IMR-90 (cell line): ENCODE measurements at regions not wholly inside any gene's neighbourhood (a gene's known extent, or its start where the extent isn't known, plus 50 kb on each side); places are given as distances from the start of the nearest gene placed in this dataset.

Experiments
- ATAC-seq: fragments of 200-7000 bp; cut with Tn5 transposase; 2 replicates; pipeline ENCODE4 v1.9.1; 2020; ENCODE audit warnings: low read depth, mild to moderate bottlenecking, moderate library complexity
- BruUV-seq: library from RNA; stranded (reverse); fragments of 400-500 nt; replicated peaks from 2 replicates; lab custom pipeline; 2021; lab: Mats Ljungman, UMichigan
- CTCF ChIA-PET: fragments of 300-600 bp; formaldehyde crosslinking; extraction: SDS; loops from one replicate; lab custom pipeline; 2021; ENCODE audit warnings: antibody characterized with exemption; lab: Yijun Ruan, JAX
- POLR2A ChIA-PET: fragments of 300-600 bp; sonication (Branson Sonifier 250); formaldehyde crosslinking; loops from one replicate; lab custom pipeline; 2022; ENCODE audit warnings: antibody characterized with exemption; ENCODE audit not compliant: unreplicated experiment; lab: Charles Lee
- DNase-seq: peaks from one replicate; pipeline ENCODE4 v3.0.0; 2013
- H2AFZ ChIP-seq: replicated peaks from 2 replicates; pipeline ENCODE3; 2013; ENCODE audit warnings: low read length, mild to moderate bottlenecking; ENCODE audit not compliant: poor library complexity
- H2AK5ac ChIP-seq: 2 replicates; pipeline ENCODE4 v1.6.1; 2013; ENCODE audit warnings: low read depth, low read length, inconsistent platforms
- H2AK9ac ChIP-seq: replicated peaks from 2 replicates; pipeline ENCODE3; 2013; ENCODE audit warnings: mild to moderate bottlenecking, low read depth, low read length, moderate library complexity; ENCODE audit not compliant: poor library complexity
- H2BK120ac ChIP-seq: 2 replicates; pipeline ENCODE4 v1.6.1; 2013; ENCODE audit warnings: low read depth, low read length, inconsistent platforms
- H2BK15ac ChIP-seq: 3 replicates; pipeline ENCODE4 v1.6.1; 2013; ENCODE audit warnings: low read depth, low read length, inconsistent platforms
- H2BK20ac ChIP-seq: 2 replicates; pipeline ENCODE4 v1.6.1; 2013; ENCODE audit warnings: low read depth, mild to moderate bottlenecking, inconsistent platforms, low read length, moderate library complexity
- H2BK5ac ChIP-seq: 2 replicates; pipeline ENCODE4 v1.6.1; 2013; ENCODE audit warnings: mild to moderate bottlenecking, low read depth, low read length, inconsistent platforms; ENCODE audit not compliant: poor library complexity, severe bottlenecking
- H3K14ac ChIP-seq: replicated peaks from 2 replicates; pipeline ENCODE4 v1.6.1; 2013; ENCODE audit warnings: low read depth, low read length, inconsistent platforms
- H3K18ac ChIP-seq: 2 replicates; pipeline ENCODE4 v1.6.1; 2013; ENCODE audit warnings: low read depth, low read length, control low read depth
- H3K23ac ChIP-seq: 2 replicates; pipeline ENCODE4 v1.6.1; 2013; ENCODE audit warnings: low read depth, low read length, inconsistent platforms
- H3K27ac ChIP-seq: 2 replicates; pipeline ENCODE4 v1.5.1; 2013; ENCODE audit warnings: mild to moderate bottlenecking, control low read depth, low read length; ENCODE audit not compliant: insufficient read depth
- H3K27me3 ChIP-seq: 2 replicates; pipeline ENCODE4 v1.6.1; 2013; ENCODE audit warnings: low read length; ENCODE audit not compliant: control insufficient read depth, insufficient read depth
- H3K36me3 ChIP-seq: 2 replicates; pipeline ENCODE4 v1.6.1; 2013; ENCODE audit warnings: low read length, mixed read lengths; ENCODE audit not compliant: control insufficient read depth, insufficient read depth
- H3K4ac ChIP-seq: 2 replicates; pipeline ENCODE4 v1.6.1; 2013; ENCODE audit warnings: low read depth, low read length, inconsistent platforms
- H3K4me1 ChIP-seq: 2 replicates; pipeline ENCODE4 v1.6.1; 2013; ENCODE audit warnings: low read length, mixed read lengths; ENCODE audit not compliant: control insufficient read depth, insufficient read depth
- H3K4me2 ChIP-seq: 2 replicates; pipeline ENCODE4 v1.6.1; 2013; ENCODE audit warnings: low read depth, mild to moderate bottlenecking, control low read depth, low read length, moderate library complexity
- H3K4me3 ChIP-seq: 2 replicates; pipeline ENCODE4 v1.5.1; 2013; ENCODE audit warnings: low read depth, mild to moderate bottlenecking, control low read depth, low read length, moderate library complexity; ENCODE audit not compliant: insufficient read depth
- H3K56ac ChIP-seq: 2 replicates; pipeline ENCODE4 v1.6.1; 2013; ENCODE audit warnings: low read length, inconsistent platforms; ENCODE audit not compliant: insufficient read depth; ENCODE audit errors: extremely low read depth
- H3K79me1 ChIP-seq, 2 experiments: 2 replicates each; pipeline ENCODE4 v1.6.1; 2013; ENCODE audit warnings: low read length in 2 of 2, inconsistent platforms in 1 of 2, low read depth in 1 of 2
- H3K9ac ChIP-seq: 2 replicates; pipeline ENCODE4 v1.6.1; 2013; ENCODE audit warnings: low read depth, low read length, control low read depth
- H3K9me1 ChIP-seq: 2 replicates; pipeline ENCODE4 v1.6.1; 2013; ENCODE audit warnings: low read length, inconsistent platforms; ENCODE audit not compliant: insufficient read depth
- H3K9me3 ChIP-seq: 2 replicates; pipeline ENCODE4 v1.6.1; 2013; ENCODE audit warnings: low read length; ENCODE audit not compliant: control insufficient read depth, insufficient read depth
- H4K20me1 ChIP-seq: 2 replicates; pipeline ENCODE4 v1.6.1; 2013; ENCODE audit warnings: low read length, inconsistent platforms; ENCODE audit not compliant: insufficient read depth
- H4K5ac ChIP-seq: 2 replicates; pipeline ENCODE4 v1.6.1; 2013; ENCODE audit warnings: mild to moderate bottlenecking, low read depth, low read length, control low read depth
- H4K8ac ChIP-seq, 2 experiments: 2 replicates each; pipeline ENCODE4 v1.6.1; 2013; ENCODE audit warnings: low read depth in 2 of 2, low read length in 2 of 2, control low read depth in 1 of 2, inconsistent platforms in 1 of 2
- H4K91ac ChIP-seq: 2 replicates; pipeline ENCODE4 v1.6.1; 2013; ENCODE audit warnings: low read depth, low read length, inconsistent platforms; ENCODE audit not compliant: insufficient read depth
- BHLHE40 ChIP-seq: fragments of 150-350 bp; IDR thresholded peaks from 2 replicates; pipeline ENCODE4 v1.6.1; 2016; ENCODE audit warnings: mild to moderate bottlenecking, low read depth, low read length
- CEBPB ChIP-seq: IDR thresholded peaks from 2 replicates; pipeline ENCODE4 v1.6.1; 2012; ENCODE audit warnings: low read depth, low read length, improper control_type of control experiment
- CHD1 ChIP-seq: IDR thresholded peaks from 2 replicates; pipeline ENCODE4 v1.6.1; 2012; ENCODE audit warnings: low read depth, low read length, improper control_type of control experiment
- FOS ChIP-seq: fragments of 150-350 bp; IDR thresholded peaks from 2 replicates; pipeline ENCODE4 v1.6.1; 2016; ENCODE audit warnings: low read depth, low read length
- MAFK ChIP-seq: IDR thresholded peaks from 2 replicates; pipeline ENCODE4 v1.6.1; 2012; ENCODE audit warnings: low read depth, low read length, improper control_type of control experiment
- MAZ ChIP-seq: IDR thresholded peaks from 2 replicates; pipeline ENCODE4 v1.6.1; 2012; ENCODE audit warnings: low read depth, mild to moderate bottlenecking, low read length, improper control_type of control experiment, moderate library complexity, borderline replicate concordance
- MXI1 ChIP-seq: IDR thresholded peaks from 2 replicates; pipeline ENCODE4 v1.6.1; 2012; ENCODE audit warnings: low read depth, mild to moderate bottlenecking, low read length, moderate library complexity, borderline replicate concordance
- NFE2L2 ChIP-seq: fragments of 150-350 bp; IDR thresholded peaks from 2 replicates; pipeline ENCODE4 v1.6.1; 2016; ENCODE audit warnings: low read depth, mild to moderate bottlenecking, low read length
- POLR2A ChIP-seq: IDR thresholded peaks from 2 replicates; pipeline ENCODE4 v1.6.1; 2012; ENCODE audit warnings: mild to moderate bottlenecking, low read depth, low read length
- RAD21 ChIP-seq: IDR thresholded peaks from 2 replicates; pipeline ENCODE4 v1.6.1; 2012; ENCODE audit warnings: low read length, improper control_type of control experiment
- RCOR1 ChIP-seq: IDR thresholded peaks from 2 replicates; pipeline ENCODE4 v1.6.1; 2012; ENCODE audit warnings: mild to moderate bottlenecking, low read length, improper control_type of control experiment; ENCODE audit not compliant: insufficient replicate concordance
- RFX5 ChIP-seq: IDR thresholded peaks from 2 replicates; pipeline ENCODE4 v1.8.0; 2012; ENCODE audit warnings: low read depth, mild to moderate bottlenecking, low read length, moderate library complexity
- SMC3 ChIP-seq: fragments of 150-350 bp; IDR thresholded peaks from 2 replicates; pipeline ENCODE4 v1.6.1; 2016; ENCODE audit warnings: low read depth, mild to moderate bottlenecking, antibody characterized with exemption, low read length, moderate library complexity
- USF2 ChIP-seq: fragments of 150-350 bp; IDR thresholded peaks from 2 replicates; pipeline ENCODE4 v1.6.1; 2017; ENCODE audit warnings: mild to moderate bottlenecking, antibody characterized with exemption, low read length, low read depth
- WGBS, 2 experiments: methylation state at CpG; one replicate each; pipeline versions ENCODE4 v1.1.5 to v1.1.7; 2013; ENCODE audit warnings: missing lambda C conversion rate in 2 of 2; ENCODE audit not compliant: insufficient read length in 1 of 2; ENCODE audit errors: extremely low coverage in 2 of 2; 5-methylcytosine and 5-hydroxymethylcytosine counted together
- dilution Hi-C: fragments of 300-500 bp; cut with HindIII; formaldehyde crosslinking; loops from one replicate; pipeline ENCODE4 v1.14.3; 2018; ENCODE audit warnings: low sequenced_read_pairs; ENCODE audit not compliant: unreplicated experiment
- in situ Hi-C: fragments of 300-500 bp; cut with MboI; formaldehyde crosslinking; loops from 3 replicates; pipeline ENCODE4 v1.14.3; 2019; ENCODE audit warnings: low sequenced_read_pairs, inconsistent platforms, mixed read lengths
- intact Hi-C: fragments of 100-400 bp; cut with micrococcal nuclease; formaldehyde crosslinking; loops from 2 replicates; pipeline ENCODE4 v1.10.0; 2022
- TF ChIP-seq, protein P1 (sequence below): fragments of 150-350 bp; IDR thresholded peaks from 2 replicates; pipeline ENCODE4 v1.6.1; 2016; ENCODE audit warnings: low read depth, mild to moderate bottlenecking, low read length, moderate library complexity, borderline replicate concordance
- TF ChIP-seq, protein P2 (sequence below): conservative IDR thresholded peaks from 2 replicates; pipeline ENCODE4 v1.5.1; 2012; ENCODE audit warnings: mild to moderate bottlenecking, low read depth, low read length, improper control_type of control experiment

- H2AFZ ChIP-seq = no peak overlapping the region
- ATAC-seq (no peak), DNase-seq (no peak)
- H4K5ac ChIP-seq = no peak overlapping the region
- H4K91ac ChIP-seq = no peak overlapping the region
- H4K20me1 ChIP-seq = no peaks in the 10 kb centered on the region
- H3K56ac ChIP-seq = no peak overlapping the region
- no peaks in the 10 kb centered on the region for H3K27me3 ChIP-seq
- no peaks in the 10 kb centered on the region for H3K9me1 ChIP-seq
- no peak overlapping the region for H3K4ac ChIP-seq
- H3K4me2 ChIP-seq = no peak overlapping the region
- no peak overlapping the region for H3K18ac ChIP-seq
- ChIA-PET CTCF (no interaction called here), POLR2A (no interaction called here)
- intact Hi-C loops (no loop called here), dilution Hi-C loops (no loop called here), in situ Hi-C loops (no loop called here)
- H2AK5ac ChIP-seq = no peak overlapping the region
- no peaks in the 10 kb centered on the region for H3K9me3 ChIP-seq
- H3K36me3 ChIP-seq = no peaks in the 10 kb centered on the region
- H2BK120ac ChIP-seq = no peak overlapping the region
- no peaks in the 10 kb centered on the region for H3K4me1 ChIP-seq
- no peak overlapping the region for H3K9ac ChIP-seq
- H4K8ac ChIP-seq = no peak overlapping the region
- WGBS, 2 experiments = no CpG with 5 or more reads among the region's 2 CpGs
- H2BK5ac ChIP-seq = no peak overlapping the region
- H3K27ac ChIP-seq = no peak overlapping the region
- BruUV-seq = no TSS peak
- H3K14ac ChIP-seq = no peak overlapping the region
- H2AK9ac ChIP-seq = no peak overlapping the region
- no peak overlapping the region for H3K23ac ChIP-seq
- no peak overlapping the region for H2BK15ac ChIP-seq
- no peak overlapping the region for H3K4me3 ChIP-seq
- no peak for TF ChIP-seq NFE2L2
- no peak for TF ChIP-seq FOS
- TF ChIP-seq POLR2A = no peak
- TF ChIP-seq, protein P1, sequence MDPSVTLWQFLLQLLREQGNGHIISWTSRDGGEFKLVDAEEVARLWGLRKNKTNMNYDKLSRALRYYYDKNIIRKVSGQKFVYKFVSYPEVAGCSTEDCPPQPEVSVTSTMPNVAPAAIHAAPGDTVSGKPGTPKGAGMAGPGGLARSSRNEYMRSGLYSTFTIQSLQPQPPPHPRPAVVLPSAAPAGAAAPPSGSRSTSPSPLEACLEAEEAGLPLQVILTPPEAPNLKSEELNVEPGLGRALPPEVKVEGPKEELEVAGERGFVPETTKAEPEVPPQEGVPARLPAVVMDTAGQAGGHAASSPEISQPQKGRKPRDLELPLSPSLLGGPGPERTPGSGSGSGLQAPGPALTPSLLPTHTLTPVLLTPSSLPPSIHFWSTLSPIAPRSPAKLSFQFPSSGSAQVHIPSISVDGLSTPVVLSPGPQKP = no peak
- TF ChIP-seq, protein P2, sequence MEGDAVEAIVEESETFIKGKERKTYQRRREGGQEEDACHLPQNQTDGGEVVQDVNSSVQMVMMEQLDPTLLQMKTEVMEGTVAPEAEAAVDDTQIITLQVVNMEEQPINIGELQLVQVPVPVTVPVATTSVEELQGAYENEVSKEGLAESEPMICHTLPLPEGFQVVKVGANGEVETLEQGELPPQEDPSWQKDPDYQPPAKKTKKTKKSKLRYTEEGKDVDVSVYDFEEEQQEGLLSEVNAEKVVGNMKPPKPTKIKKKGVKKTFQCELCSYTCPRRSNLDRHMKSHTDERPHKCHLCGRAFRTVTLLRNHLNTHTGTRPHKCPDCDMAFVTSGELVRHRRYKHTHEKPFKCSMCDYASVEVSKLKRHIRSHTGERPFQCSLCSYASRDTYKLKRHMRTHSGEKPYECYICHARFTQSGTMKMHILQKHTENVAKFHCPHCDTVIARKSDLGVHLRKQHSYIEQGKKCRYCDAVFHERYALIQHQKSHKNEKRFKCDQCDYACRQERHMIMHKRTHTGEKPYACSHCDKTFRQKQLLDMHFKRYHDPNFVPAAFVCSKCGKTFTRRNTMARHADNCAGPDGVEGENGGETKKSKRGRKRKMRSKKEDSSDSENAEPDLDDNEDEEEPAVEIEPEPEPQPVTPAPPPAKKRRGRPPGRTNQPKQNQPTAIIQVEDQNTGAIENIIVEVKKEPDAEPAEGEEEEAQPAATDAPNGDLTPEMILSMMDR = no peak
- TF ChIP-seq BHLHE40 = no peak
- TF ChIP-seq CHD1 = no peak
- no peak for TF ChIP-seq RFX5
- no peak for TF ChIP-seq USF2
- no peak for TF ChIP-seq MAFK
- no peak for TF ChIP-seq MAZ
- no peak for TF ChIP-seq RAD21
- no peak for TF ChIP-seq RCOR1
- no peak for TF ChIP-seq SMC3
- TF ChIP-seq CEBPB = no peak
- TF ChIP-seq MXI1 = no peak
- H2BK20ac ChIP-seq = no peak overlapping the region
- H3K79me1 ChIP-seq = no peaks in the 10 kb centered on the region
These were observed 233.6 kb upstream of the NRXN1 start for GRCh38 chr2:51265539-51265938.
